ENCODE measurements at regions not wholly inside any gene's neighbourhood (a gene's known extent, or its start where the extent isn't known, plus 50 kb on each side); places are given as distances from the start of the nearest gene placed in this dataset.

DNA sequence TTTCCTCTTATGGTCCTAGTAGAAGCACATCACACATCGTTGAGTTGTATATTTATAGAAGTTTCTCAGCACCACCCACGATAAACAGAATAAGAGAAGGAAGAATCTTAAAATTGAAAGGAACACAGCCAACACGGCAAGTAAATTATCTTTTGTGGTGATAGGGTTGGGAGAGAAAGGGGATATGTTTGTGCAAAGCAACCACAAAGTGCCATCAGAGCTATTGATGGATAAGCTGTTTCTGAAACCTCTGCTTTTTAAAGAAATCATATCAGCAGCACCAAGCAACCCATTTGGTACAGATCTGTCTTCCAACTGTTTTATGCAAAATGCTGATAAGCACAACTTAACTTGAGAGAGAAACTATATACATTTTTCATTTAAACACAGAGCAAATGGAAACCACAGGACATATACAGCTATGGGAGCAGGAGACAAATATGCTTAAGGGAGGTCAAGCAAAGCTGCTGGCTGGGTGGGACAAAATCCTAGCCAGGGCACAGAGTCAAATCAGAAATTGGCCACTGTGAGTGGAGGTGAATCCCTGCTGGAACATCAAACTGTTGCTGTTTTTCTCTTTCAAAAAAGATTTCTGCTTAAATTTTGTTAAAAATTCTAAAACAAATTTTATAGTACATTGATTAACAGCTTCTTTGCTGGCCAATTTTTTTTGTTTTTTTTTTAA lies 194.0 kb upstream of the HHIP start:
- no peak for DNase-seq (ENCODE audit: low spot score in 2 of 2)
- TF ChIP-seq CTCF (IDR thresholded peaks at IDR 0.05) = no peak
- TF ChIP-seq POLR2A (IDR thresholded peaks at IDR 0.05) = no peak
- WGBS, 2 donors = 61 to 64% methylated on average over 3 of the region's 3 CpGs
- intact Hi-C loops (cut with DNase I; ENCODE audit: low total_unique reads) = no loop called here
- H3K4me3 ChIP-seq (ENCODE audit: low read depth, poor library complexity, severe bottlenecking) = no peak overlapping the region

- no peak for DNase-seq (ENCODE audit: low spot score in 2 of 2)
- WGBS, 2 donors = 93 to 94% methylated on average over 2 of the region's 2 CpGs
- intact Hi-C loops (cut with DNase I; ENCODE audit: low total_unique reads) = no loop called here
- H3K4me3 ChIP-seq (ENCODE audit: low read depth, poor library complexity, severe bottlenecking) = no peak overlapping the region
- TF ChIP-seq POLR2A (IDR thresholded peaks at IDR 0.05) = no peak
- no peak for TF ChIP-seq CTCF (IDR thresholded peaks at IDR 0.05)
Measured at GRCh38 chr4:144456196-144456595, 189.8 kb upstream of the HHIP start.

DNA sequence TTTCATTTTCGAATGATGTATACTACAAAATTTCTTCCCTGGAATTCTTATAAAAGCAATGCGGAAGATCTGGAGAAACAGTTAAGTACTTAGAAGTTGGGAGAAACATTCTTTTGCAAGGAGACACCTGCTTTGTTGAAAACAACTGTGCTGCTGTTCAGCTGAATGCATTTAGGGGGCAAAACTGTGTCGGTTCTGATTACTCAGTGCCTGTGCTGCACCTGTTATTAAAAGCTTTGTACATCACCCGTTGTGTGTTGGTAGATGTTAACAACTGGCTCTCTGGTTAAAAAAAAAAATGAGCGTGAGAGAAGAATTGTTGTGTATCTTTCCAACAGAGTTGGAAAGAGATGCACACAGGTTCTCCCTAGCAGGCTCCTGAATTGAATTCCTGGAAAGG lies 184.1 kb upstream of the HHIP start:
- TF ChIP-seq POLR2A (IDR thresholded peaks at IDR 0.05) = no peak
- no peak for TF ChIP-seq CTCF (IDR thresholded peaks at IDR 0.05)
- 76% methylated on average over 5 of the region's 5 CpGs for WGBS, 2 donors
- no peak overlapping the region for H3K4me3 ChIP-seq (ENCODE audit: low read depth, poor library complexity, severe bottlenecking)
- intact Hi-C loops (cut with DNase I; ENCODE audit: low total_unique reads) = no loop called here
- no peak for DNase-seq (ENCODE audit: low spot score in 2 of 2)

DNA sequence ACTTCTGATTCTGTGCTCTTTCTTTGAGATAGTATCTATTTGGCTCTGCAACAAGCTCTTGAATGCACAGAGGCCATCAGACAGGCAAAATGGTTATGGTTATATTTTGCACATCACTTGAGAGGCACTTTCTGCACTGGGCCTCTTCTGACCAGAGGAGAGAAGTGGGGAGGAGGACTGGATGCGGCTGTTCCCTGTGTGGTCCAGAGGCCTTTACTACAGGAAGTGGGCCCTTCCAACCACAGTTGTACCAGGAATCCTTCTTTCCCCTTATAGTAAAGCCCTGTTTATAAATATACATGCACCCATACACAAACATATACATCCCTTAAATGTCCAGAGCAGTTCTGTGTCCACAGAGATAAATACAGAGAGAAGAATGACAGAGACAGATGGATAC lies 182.7 kb upstream of the HHIP start:
- no peak for DNase-seq (ENCODE audit: low spot score in 2 of 2)
- intact Hi-C loops (cut with DNase I; ENCODE audit: low total_unique reads) = no loop called here
- WGBS, 2 donors = 86 to 88% methylated on average over 1 of the region's 1 CpG
- H3K4me3 ChIP-seq (ENCODE audit: low read depth, poor library complexity, severe bottlenecking) = no peak overlapping the region
- TF ChIP-seq CTCF (IDR thresholded peaks at IDR 0.05) (no peak), POLR2A (IDR thresholded peaks at IDR 0.05) (no peak)

DNA sequence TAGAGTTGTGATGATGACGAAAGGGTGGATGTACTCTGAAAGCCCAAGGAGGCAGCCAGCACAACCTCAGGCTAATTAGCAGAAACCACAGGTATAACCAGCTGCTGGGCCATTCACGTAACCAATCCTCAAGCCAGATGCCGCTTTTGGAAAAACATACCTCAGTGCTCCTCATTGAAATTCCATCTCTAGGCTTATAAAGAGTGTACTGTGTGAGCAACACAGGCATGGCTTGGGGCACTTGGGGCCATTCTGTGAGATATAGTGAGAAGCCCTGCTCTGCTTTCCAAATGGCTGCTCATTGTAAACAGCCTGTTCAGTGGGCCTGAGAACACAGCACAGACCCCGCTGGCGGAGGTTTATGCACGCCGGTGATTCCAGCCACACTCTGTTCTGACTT lies 182.1 kb upstream of the HHIP start:
- DNase-seq (ENCODE audit: low spot score in 2 of 2) = no peak
- 88 to 92% methylated on average over 7 of the region's 7 CpGs for WGBS, 2 donors
- no peak overlapping the region for H3K4me3 ChIP-seq (ENCODE audit: low read depth, poor library complexity, severe bottlenecking)
- TF ChIP-seq POLR2A (IDR thresholded peaks at IDR 0.05) = no peak
- intact Hi-C loops (cut with DNase I; ENCODE audit: low total_unique reads) = no loop called here

DNA sequence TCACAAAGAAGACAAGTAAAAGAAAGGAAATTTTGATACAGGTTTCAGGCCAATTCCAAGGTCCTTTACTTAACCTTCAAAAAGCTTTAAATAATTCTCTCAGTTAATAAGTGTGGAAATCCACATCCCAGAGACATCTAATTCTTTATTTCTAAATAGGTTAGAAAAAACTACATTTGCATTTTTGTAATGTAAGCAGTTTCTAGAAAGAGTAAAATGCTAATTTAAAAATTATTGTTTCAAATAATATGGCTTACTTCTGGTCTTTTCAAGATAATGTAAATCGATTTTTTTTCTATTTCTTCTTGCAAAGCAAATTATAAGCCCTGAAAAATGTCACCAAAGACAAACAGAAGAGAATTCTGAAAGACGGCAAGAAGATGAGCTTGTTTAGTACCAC lies 180.4 kb upstream of the HHIP start:
- WGBS, 2 donors = 79 to 86% methylated on average over 2 of the region's 2 CpGs
- no peak for DNase-seq (ENCODE audit: low spot score in 2 of 2)
- no peak overlapping the region for H3K4me3 ChIP-seq (ENCODE audit: low read depth, poor library complexity, severe bottlenecking)
- TF ChIP-seq POLR2A (IDR thresholded peaks at IDR 0.05) (no peak), CTCF (IDR thresholded peaks at IDR 0.05) (no peak)
- intact Hi-C loops (cut with DNase I; ENCODE audit: low total_unique reads) = no loop called here

Measured in lower leg skin (tissue), 4 donors.